ENCODE measurements at regions not wholly inside any gene's neighbourhood (a gene's known extent, or its start where the extent isn't known, plus 50 kb on each side); places are given as distances from the start of the nearest gene placed in this dataset.
"Not testable (repeated sequence)": the region's sequence is repeated elsewhere in the genome, so short reads cannot be mapped to it uniquely, and the experiment has no call there.

- DNase-seq (ENCODE audit: low spot score in 2 of 2); H3K36me3 ChIP-seq; intact Hi-C loops (cut with DNase I; ENCODE audit: low total_unique reads): not testable (repeated sequence)
Measured at GRCh38 chr10:46768515-46769291, 142.5 kb upstream of the PTPN20 start.

GRCh38 chr10:46773178-46773896 is 137.9 kb upstream of the PTPN20 start:
- H3K27ac ChIP-seq; H3K4me1 ChIP-seq; H3K36me3 ChIP-seq; H3K4me3 ChIP-seq; DNase-seq (ENCODE audit: low spot score in 2 of 2); H3K27me3 ChIP-seq; H3K9me3 ChIP-seq; intact Hi-C loops (cut with DNase I; ENCODE audit: low total_unique reads): not testable (repeated sequence)

More at GRCh38 chr10:46768515-46769291, 142.5 kb upstream of the PTPN20 start:
- H3K27me3 ChIP-seq, H3K4me3 ChIP-seq, H3K27ac ChIP-seq, H3K9me3 ChIP-seq, H3K4me1 ChIP-seq: not testable (repeated sequence)

- H3K4me3 ChIP-seq; H3K27me3 ChIP-seq; intact Hi-C loops (cut with DNase I; ENCODE audit: low total_unique reads); H3K4me1 ChIP-seq; H3K9me3 ChIP-seq; H3K36me3 ChIP-seq; DNase-seq (ENCODE audit: low spot score in 2 of 2); H3K27ac ChIP-seq: not testable (repeated sequence)
Measured at GRCh38 chr10:46773897-46774236, 137.4 kb upstream of the PTPN20 start.

- DNase-seq (ENCODE audit: low spot score in 2 of 2); H3K36me3 ChIP-seq; H3K27me3 ChIP-seq; H3K9me3 ChIP-seq; H3K4me3 ChIP-seq; H3K27ac ChIP-seq; H3K4me1 ChIP-seq; intact Hi-C loops (cut with DNase I; ENCODE audit: low total_unique reads): not testable (repeated sequence)
Measured at GRCh38 chr10:46774366-46774765, 136.9 kb upstream of the PTPN20 start.

- H3K27me3 ChIP-seq; DNase-seq (ENCODE audit: low spot score in 2 of 2); intact Hi-C loops (cut with DNase I; ENCODE audit: low total_unique reads); H3K4me3 ChIP-seq; H3K27ac ChIP-seq; H3K4me1 ChIP-seq; H3K36me3 ChIP-seq; H3K9me3 ChIP-seq: not testable (repeated sequence)
Measured at GRCh38 chr10:46774945-46775667, 136.1 kb upstream of the PTPN20 start.

GRCh38 chr10:46775668-46776059 is 135.6 kb upstream of the PTPN20 start:
- intact Hi-C loops (cut with DNase I; ENCODE audit: low total_unique reads); H3K4me3 ChIP-seq; H3K4me1 ChIP-seq; H3K36me3 ChIP-seq; DNase-seq (ENCODE audit: low spot score in 2 of 2); H3K27ac ChIP-seq; H3K9me3 ChIP-seq; H3K27me3 ChIP-seq: not testable (repeated sequence)

GRCh38 chr10:46779571-46779970 is 131.7 kb upstream of the PTPN20 start:
- H3K27ac ChIP-seq; DNase-seq (ENCODE audit: low spot score in 2 of 2); H3K4me3 ChIP-seq; H3K9me3 ChIP-seq; intact Hi-C loops (cut with DNase I; ENCODE audit: low total_unique reads); H3K4me1 ChIP-seq; H3K36me3 ChIP-seq; H3K27me3 ChIP-seq: not testable (repeated sequence)

GRCh38 chr10:46780164-46780563 is 131.1 kb upstream of the PTPN20 start:
- H3K4me1 ChIP-seq; DNase-seq (ENCODE audit: low spot score in 2 of 2); H3K9me3 ChIP-seq; H3K27ac ChIP-seq; H3K36me3 ChIP-seq; intact Hi-C loops (cut with DNase I; ENCODE audit: low total_unique reads); H3K27me3 ChIP-seq; H3K4me3 ChIP-seq: not testable (repeated sequence)

GRCh38 chr10:46781001-46781400 is 130.2 kb upstream of the PTPN20 start:
- H3K4me3 ChIP-seq; H3K27ac ChIP-seq; DNase-seq (ENCODE audit: low spot score in 2 of 2); H3K27me3 ChIP-seq; intact Hi-C loops (cut with DNase I; ENCODE audit: low total_unique reads); H3K9me3 ChIP-seq; H3K4me1 ChIP-seq; H3K36me3 ChIP-seq: not testable (repeated sequence)

- H3K27me3 ChIP-seq; H3K9me3 ChIP-seq; H3K4me3 ChIP-seq; DNase-seq (ENCODE audit: low spot score in 2 of 2); H3K36me3 ChIP-seq; intact Hi-C loops (cut with DNase I; ENCODE audit: low total_unique reads); H3K4me1 ChIP-seq: not testable (repeated sequence)
- H3K27ac ChIP-seq: peak overlapping the region in 1 of 2 donors; percentile 3
Measured at GRCh38 chr10:46782001-46782874, 129.0 kb upstream of the PTPN20 start.

GRCh38 chr10:46784665-46785064 is 126.6 kb upstream of the PTPN20 start:
- H3K36me3 ChIP-seq; H3K9me3 ChIP-seq; H3K4me3 ChIP-seq; H3K4me1 ChIP-seq; DNase-seq (ENCODE audit: low spot score in 2 of 2); intact Hi-C loops (cut with DNase I; ENCODE audit: low total_unique reads); H3K27ac ChIP-seq; H3K27me3 ChIP-seq: not testable (repeated sequence)

GRCh38 chr10:46786125-46786517 is 125.1 kb upstream of the PTPN20 start:
- H3K27ac ChIP-seq: peak overlapping the region; percentile 55 to 87
- intact Hi-C loops (cut with DNase I; ENCODE audit: low total_unique reads); DNase-seq (ENCODE audit: low spot score in 2 of 2); H3K27me3 ChIP-seq; H3K36me3 ChIP-seq; H3K4me1 ChIP-seq; H3K9me3 ChIP-seq: not testable (repeated sequence)
- H3K4me3 ChIP-seq: peak overlapping the region; percentile 49 to 86 (median 63)
